Fibroblast of lung (primary cell): ENCODE measurements at regions not wholly inside any gene's neighbourhood (a gene's known extent, or its start where the extent isn't known, plus 50 kb on each side); places are given as distances from the start of the nearest gene placed in this dataset.

Source experiments
- EZH2 ChIP-seq: IDR thresholded peaks from 2 replicates; pipeline ENCODE4 v1.5.1; 2012; ENCODE audit warnings: low read length, control low read depth, mild to moderate bottlenecking; ENCODE audit errors: missing control alignments
- TF ChIP-seq, protein P1 (sequence below), 2 donors: IDR thresholded peaks in 1 of 2; conservative IDR thresholded peaks in 1 of 2; 1 replicate in 1 of 2; 2 replicates in 1 of 2; pipeline ENCODE4 v1.5.1; 2011 to 2012; ENCODE audit warnings: low read length in 2 of 2, control low read depth in 1 of 2, inconsistent platforms in 1 of 2, low read depth in 1 of 2, mild to moderate bottlenecking in 1 of 2

- no peak for TF ChIP-seq EZH2
- TF ChIP-seq, protein P1, sequence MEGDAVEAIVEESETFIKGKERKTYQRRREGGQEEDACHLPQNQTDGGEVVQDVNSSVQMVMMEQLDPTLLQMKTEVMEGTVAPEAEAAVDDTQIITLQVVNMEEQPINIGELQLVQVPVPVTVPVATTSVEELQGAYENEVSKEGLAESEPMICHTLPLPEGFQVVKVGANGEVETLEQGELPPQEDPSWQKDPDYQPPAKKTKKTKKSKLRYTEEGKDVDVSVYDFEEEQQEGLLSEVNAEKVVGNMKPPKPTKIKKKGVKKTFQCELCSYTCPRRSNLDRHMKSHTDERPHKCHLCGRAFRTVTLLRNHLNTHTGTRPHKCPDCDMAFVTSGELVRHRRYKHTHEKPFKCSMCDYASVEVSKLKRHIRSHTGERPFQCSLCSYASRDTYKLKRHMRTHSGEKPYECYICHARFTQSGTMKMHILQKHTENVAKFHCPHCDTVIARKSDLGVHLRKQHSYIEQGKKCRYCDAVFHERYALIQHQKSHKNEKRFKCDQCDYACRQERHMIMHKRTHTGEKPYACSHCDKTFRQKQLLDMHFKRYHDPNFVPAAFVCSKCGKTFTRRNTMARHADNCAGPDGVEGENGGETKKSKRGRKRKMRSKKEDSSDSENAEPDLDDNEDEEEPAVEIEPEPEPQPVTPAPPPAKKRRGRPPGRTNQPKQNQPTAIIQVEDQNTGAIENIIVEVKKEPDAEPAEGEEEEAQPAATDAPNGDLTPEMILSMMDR (conservative IDR thresholded peaks at IDR 0.05 in 1 of 2, IDR thresholded peaks at IDR 0.05 in 1 of 2; ENCODE audit: low read depth in 1 of 2, low read length in 2 of 2): no peak
Observed at GRCh38 chr7:13036256-13036780, 348.9 kb downstream of the ARL4A start.
